AG04449 (cell line): ENCODE measurements at regions not wholly inside any gene's neighbourhood (a gene's known extent, or its start where the extent isn't known, plus 50 kb on each side); places are given as distances from the start of the nearest gene placed in this dataset.
"Not testable (repeated sequence)": the region's sequence is repeated elsewhere in the genome, so short reads cannot be mapped to it uniquely, and the experiment has no call there.

Experiments
- CTCF ChIA-PET: fragments of 350-600 bp; formaldehyde crosslinking; extraction: SDS; loops from one replicate; lab custom pipeline; 2021; ENCODE audit warnings: antibody characterized with exemption; lab: Yijun Ruan, JAX
- POLR2A ChIA-PET: fragments of 400-600, 350-600 bp; formaldehyde crosslinking; extraction: SDS; loops from one replicate; lab custom pipeline; 2020; ENCODE audit warnings: antibody characterized with exemption, inconsistent platforms; lab: Yijun Ruan, JAX
- DNase-seq: peaks from one replicate; pipeline ENCODE4 v3.0.0-alpha.2; 2010; ENCODE audit warnings: low read depth, low spot score
- H3K4me3 ChIP-seq: 2 replicates; pipeline ENCODE4 v1.5.1; 2011; ENCODE audit warnings: low read depth, mild to moderate bottlenecking, control low read depth, low read length
- TF ChIP-seq, protein P1 (sequence below): IDR thresholded peaks from one replicate; pipeline ENCODE4 v1.5.1; 2011; ENCODE audit warnings: mild to moderate bottlenecking, moderate library complexity, low read length, control low read depth, inconsistent platforms; ENCODE audit not compliant: insufficient read depth; ENCODE audit errors: missing control alignments

DNA sequence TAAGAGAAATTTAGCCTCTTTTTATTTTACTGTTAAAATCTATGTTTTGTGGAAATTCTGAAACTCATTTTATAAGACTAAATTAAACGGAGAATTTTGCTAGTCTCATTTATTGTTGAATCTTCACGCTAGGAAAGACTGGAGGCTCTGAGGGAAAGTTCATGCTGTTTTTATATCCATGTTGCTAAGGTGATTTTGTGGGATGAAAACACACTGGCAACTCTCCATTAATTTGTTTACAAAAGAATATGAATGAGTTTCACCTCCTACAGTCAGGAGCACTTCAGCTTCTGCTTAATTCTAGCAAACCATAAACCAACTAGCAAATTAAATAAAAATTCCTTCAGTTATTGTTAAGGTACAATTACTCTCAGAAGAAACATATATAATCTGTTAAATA is 195.4 kb downstream of the RAP2B start:
- no peak for DNase-seq
- ChIA-PET CTCF (no interaction called here), POLR2A (no interaction called here)
- H3K4me3 ChIP-seq, result no peak overlapping the region
- TF ChIP-seq, protein P1, sequence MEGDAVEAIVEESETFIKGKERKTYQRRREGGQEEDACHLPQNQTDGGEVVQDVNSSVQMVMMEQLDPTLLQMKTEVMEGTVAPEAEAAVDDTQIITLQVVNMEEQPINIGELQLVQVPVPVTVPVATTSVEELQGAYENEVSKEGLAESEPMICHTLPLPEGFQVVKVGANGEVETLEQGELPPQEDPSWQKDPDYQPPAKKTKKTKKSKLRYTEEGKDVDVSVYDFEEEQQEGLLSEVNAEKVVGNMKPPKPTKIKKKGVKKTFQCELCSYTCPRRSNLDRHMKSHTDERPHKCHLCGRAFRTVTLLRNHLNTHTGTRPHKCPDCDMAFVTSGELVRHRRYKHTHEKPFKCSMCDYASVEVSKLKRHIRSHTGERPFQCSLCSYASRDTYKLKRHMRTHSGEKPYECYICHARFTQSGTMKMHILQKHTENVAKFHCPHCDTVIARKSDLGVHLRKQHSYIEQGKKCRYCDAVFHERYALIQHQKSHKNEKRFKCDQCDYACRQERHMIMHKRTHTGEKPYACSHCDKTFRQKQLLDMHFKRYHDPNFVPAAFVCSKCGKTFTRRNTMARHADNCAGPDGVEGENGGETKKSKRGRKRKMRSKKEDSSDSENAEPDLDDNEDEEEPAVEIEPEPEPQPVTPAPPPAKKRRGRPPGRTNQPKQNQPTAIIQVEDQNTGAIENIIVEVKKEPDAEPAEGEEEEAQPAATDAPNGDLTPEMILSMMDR, result no peak

DNA sequence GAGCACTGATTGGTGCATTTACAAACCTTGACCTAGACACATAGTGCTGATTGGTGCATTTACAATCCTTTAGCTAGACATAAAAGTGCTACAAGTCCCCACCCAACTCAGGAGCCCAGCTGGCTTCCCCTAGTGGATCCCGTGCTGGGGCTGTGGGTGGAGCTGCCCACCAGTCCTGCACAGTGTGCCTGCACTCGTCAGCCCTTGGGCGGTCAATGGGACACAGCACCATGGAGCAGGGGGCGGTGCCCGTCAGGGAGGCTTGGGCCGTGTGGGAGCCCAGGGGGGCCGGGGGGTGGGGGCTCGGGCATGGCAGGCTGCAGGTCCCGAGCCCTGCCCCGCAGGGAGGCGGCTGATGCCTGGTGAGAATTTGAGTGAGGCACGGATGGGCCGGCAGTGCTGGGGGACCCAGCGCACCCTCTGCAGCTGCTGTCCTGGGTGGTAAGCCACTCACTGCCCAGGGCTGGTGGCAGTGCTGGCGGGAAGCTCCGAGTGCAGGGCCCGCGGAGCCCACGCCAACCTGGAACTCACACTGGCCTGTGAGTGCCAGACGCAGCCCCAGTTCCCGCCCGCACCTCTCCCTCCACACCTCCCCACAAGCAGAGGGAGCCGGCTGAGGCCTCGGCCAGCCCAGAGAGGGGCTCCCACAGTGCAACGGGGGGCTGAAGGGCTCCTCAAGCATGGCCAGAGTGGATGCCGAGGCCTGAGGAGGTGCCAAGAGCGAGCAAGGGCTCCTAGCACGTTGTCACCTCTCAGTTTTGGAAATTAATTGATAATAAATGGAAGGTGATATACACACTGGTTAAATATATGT is 207.7 kb downstream of the RAP2B start:
- TF ChIP-seq, protein P1, result no peak
- ChIA-PET POLR2A (no interaction called here), CTCF (no interaction called here)
- no peak for DNase-seq
- no peak overlapping the region for H3K4me3 ChIP-seq

DNA sequence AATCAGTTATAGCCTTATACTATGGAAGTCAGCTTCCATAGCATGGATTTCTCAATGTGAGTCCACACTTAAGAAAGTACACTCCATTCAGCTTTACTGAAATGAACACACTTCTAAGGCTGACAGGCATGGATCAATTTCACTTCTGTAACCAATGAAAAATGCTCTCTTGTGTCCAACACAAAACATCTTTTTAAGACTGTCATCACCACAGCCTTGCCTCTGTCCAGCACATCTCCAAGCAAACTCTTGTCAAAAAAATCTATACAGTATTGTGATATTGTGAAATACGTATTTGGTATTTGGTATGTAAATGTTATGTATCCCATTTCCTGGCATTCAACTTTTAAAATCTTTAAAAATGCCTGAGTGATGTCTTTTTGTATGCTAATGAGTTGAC is 208.7 kb downstream of the RAP2B start:
- POLR2A ChIA-PET, result no interaction called here

DNA sequence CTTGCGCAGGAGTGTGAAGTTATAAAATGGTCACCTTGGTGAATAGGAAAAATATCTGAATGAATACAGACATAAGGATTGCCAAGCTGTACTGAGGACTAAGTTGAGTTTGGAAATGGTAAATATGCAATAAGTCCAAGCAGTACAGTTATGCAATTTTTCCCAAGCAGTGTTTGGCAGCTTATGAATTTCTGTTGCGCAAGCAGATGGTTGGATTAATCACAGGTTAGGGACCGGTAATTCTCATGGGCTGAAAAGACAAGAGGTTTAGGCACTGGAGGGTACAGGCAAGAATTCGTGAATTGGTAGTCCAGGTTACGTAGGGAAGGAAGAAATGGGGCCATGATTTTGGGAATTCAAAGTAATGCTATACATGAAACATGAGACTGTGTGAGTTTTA is 210.3 kb downstream of the RAP2B start:
- H3K4me3 ChIP-seq, result no peak overlapping the region
- DNase-seq, result peak; percentile 29
- ChIA-PET CTCF (interaction anchor here (1.3 kb wide), 1 partner anchor 9 kb away, joined by 3 read pairs; no protein-coding TSS in a partner anchor), POLR2A (no interaction called here)
- TF ChIP-seq, protein P1, result no peak

More for the DNA sequence above, 208.7 kb downstream of the RAP2B start:
- TF ChIP-seq, protein P1, result no peak
- no peak overlapping the region for H3K4me3 ChIP-seq
- no peak for DNase-seq
- CTCF ChIA-PET, result no interaction called here

DNA sequence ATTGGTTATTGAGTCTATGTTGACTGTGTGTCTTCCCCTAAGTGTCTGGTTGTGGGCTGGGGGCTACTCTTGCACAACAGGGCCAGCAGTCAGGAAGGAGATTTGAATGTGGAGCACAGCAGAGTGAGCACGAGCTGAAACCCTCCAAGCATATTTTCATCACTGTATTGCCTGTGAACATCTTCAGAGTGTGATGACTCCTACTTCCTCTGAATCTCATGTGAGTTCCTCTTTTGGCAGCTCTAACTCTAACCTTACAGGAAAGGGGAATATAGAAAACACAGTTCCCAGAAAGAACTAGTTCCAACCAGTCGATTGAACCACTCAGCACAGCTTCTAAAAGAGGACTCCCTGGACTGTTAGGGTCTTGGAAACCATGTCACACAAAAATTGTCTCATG is 211.6 kb downstream of the RAP2B start:
- DNase-seq, result no peak
- ChIA-PET POLR2A (no interaction called here), CTCF (interaction anchor here (1.1 kb wide), 1 partner anchor 9 kb away, joined by 4 read pairs; no protein-coding TSS in a partner anchor)
- H3K4me3 ChIP-seq, result no peak overlapping the region
- TF ChIP-seq, protein P1, result no peak

DNA sequence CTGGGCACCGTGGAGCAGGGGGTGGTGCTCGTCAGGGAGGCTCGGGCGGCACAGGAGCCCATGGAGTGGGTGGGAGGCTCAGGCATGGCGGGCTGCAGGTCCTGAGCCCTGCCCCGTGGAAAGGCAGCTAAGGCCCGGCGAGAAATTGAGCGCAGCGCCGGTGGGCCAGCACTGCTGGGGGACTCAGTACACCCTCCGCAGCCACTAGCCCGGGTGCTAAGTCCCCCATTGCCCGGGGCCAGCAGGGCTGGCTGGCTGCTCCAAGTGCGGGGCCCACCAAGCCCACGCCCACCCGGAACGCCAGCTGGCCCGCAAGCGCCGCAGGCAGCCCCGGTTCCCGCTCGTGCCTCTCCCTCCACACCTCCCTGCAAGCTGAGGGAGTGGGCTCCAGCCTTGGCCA is 216.3 kb downstream of the RAP2B start:
- POLR2A ChIA-PET, H3K4me3 ChIP-seq, CTCF ChIA-PET, DNase-seq: not testable (repeated sequence)
